GM12891 (cell line): ENCODE measurements at regions not wholly inside any gene's neighbourhood (a gene's known extent, or its start where the extent isn't known, plus 50 kb on each side); places are given as distances from the start of the nearest gene placed in this dataset.

Experiments
- POLR2A ChIP-seq: IDR thresholded peaks from 2 replicates; pipeline ENCODE4 v1.6.1; 2011; ENCODE audit warnings: low read depth, low read length, control low read depth
- POLR2AphosphoS5 ChIP-seq: IDR thresholded peaks from 2 replicates; pipeline ENCODE4 v1.6.1; 2011; ENCODE audit warnings: low read depth, low read length, control low read depth
- POU2F2 ChIP-seq: IDR thresholded peaks from 2 replicates; pipeline ENCODE4 v1.6.1; 2011; ENCODE audit warnings: low read depth, mild to moderate bottlenecking, control low read depth, low read length, moderate library complexity
- TAF1 ChIP-seq: IDR thresholded peaks from 2 replicates; pipeline ENCODE4 v1.6.1; 2011; ENCODE audit warnings: low read depth, low read length, control low read depth

DNA sequence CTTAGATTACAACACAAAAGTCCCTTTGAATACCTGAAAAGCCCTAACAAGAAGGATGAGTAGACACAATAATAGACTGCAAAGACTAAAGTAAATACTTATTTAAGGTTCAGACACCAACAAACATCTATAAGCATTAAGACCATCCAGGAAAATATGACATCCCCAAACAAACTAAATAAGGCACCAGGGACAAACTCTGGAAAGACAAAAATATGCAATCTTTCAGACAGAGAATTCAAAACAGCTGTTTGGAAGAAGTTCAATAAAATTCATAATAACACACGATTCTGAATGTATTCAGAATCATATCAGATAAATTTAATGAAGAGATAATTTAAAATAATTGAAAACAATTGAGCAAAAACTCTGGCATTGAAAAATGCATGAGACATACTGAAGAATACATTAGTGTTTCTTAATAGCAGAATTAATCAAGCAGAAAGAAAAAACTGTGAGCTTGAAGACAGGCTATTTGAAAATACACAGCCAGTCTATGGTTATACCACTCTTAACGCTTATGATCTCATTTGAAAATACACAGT lies 1388.8 kb downstream of the DSC3 start:
- TF ChIP-seq POLR2AphosphoS5 (no peak), POLR2A (no peak), POU2F2 (no peak), TAF1 (no peak)
